Memory B cell (primary cell): ENCODE measurements at regions not wholly inside any gene's neighbourhood (a gene's known extent, or its start where the extent isn't known, plus 50 kb on each side); places are given as distances from the start of the nearest gene placed in this dataset.

Experiments used
- ATAC-seq: fragments of 150-1000 bp; cut with Tn5 transposase; 2 replicates; pipeline ENCODE4 v1.10.0; 2021; ENCODE audit warnings: low read depth, mild to moderate bottlenecking, moderate library complexity
- DNase-seq, 2 donors: peaks; one replicate each; pipeline ENCODE4 v3.0.0; 2022; ENCODE audit warnings: low spot score in 2 of 2
- H3K27ac Mint-ChIP-seq: one replicate; pipeline ENCODE4 v1.8.0; 2022; ENCODE audit warnings: mild to moderate bottlenecking, moderate library complexity, mixed read lengths
- H3K27me3 Mint-ChIP-seq: one replicate; pipeline ENCODE4 v1.8.0; 2022; ENCODE audit warnings: mixed read lengths
- H3K36me3 Mint-ChIP-seq: one replicate; pipeline ENCODE4 v1.8.0; 2022; ENCODE audit warnings: mild to moderate bottlenecking, mixed read lengths
- H3K4me1 Mint-ChIP-seq: one replicate; pipeline ENCODE4 v1.8.0; 2022; ENCODE audit warnings: mixed read lengths
- H3K4me3 Mint-ChIP-seq: one replicate; pipeline ENCODE4 v1.8.0; 2022; ENCODE audit warnings: mild to moderate bottlenecking, moderate library complexity, mixed read lengths
- H3K9me3 Mint-ChIP-seq: one replicate; pipeline ENCODE4 v1.8.0; 2022; ENCODE audit warnings: mixed read lengths

GRCh38 chr3:19093084-19093483 lies 55.2 kb upstream of the KCNH8 start:
- H3K27me3 Mint-ChIP-seq: no peaks in the 10 kb centered on the region
- H3K27ac Mint-ChIP-seq: no peak overlapping the region
- ATAC-seq (peak; percentile 41), DNase-seq (no peak)
- no peaks in the 10 kb centered on the region for H3K9me3 Mint-ChIP-seq
- peaks cover 9% of the 10 kb centered on the region for H3K4me1 Mint-ChIP-seq
- no peak overlapping the region for H3K4me3 Mint-ChIP-seq
- H3K36me3 Mint-ChIP-seq: no peaks in the 10 kb centered on the region

DNA sequence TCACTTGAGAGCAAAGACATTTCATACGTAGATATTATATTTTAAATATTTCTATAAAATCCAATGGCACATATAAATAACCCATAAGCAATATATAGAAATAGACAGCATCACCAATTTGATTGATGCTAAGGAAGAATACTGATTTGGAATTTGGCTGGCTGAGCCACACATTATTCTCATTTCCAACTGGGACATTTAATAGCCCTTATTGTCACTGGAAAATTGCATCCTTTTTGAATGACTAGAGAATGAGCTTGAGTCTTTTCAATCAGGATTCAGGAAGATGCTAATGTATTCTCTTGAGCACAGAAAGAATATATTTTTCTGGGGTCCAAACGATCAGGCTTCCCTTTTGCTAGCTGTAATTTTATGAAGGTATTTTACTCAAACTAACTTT lies 70.9 kb upstream of the KCNH8 start:
- no peaks in the 10 kb centered on the region for H3K9me3 Mint-ChIP-seq
- no peaks in the 10 kb centered on the region for H3K4me1 Mint-ChIP-seq
- no peaks in the 10 kb centered on the region for H3K36me3 Mint-ChIP-seq
- peaks cover 8% of the 10 kb centered on the region for H3K27me3 Mint-ChIP-seq
- H3K4me3 Mint-ChIP-seq: no peak overlapping the region
- no peak for ATAC-seq
- no peak overlapping the region for H3K27ac Mint-ChIP-seq
- no peak for DNase-seq

- DNase-seq: no peak
- H3K9me3 Mint-ChIP-seq: no peaks in the 10 kb centered on the region
- H3K4me1 Mint-ChIP-seq: no peaks in the 10 kb centered on the region
- H3K27me3 Mint-ChIP-seq: peaks cover 3% of the 10 kb centered on the region
- H3K4me3 Mint-ChIP-seq: no peak overlapping the region
- ATAC-seq: no peak
- no peaks in the 10 kb centered on the region for H3K36me3 Mint-ChIP-seq
- H3K27ac Mint-ChIP-seq: no peak overlapping the region
Measured at GRCh38 chr3:19075037-19075436, 73.3 kb upstream of the KCNH8 start.

DNA sequence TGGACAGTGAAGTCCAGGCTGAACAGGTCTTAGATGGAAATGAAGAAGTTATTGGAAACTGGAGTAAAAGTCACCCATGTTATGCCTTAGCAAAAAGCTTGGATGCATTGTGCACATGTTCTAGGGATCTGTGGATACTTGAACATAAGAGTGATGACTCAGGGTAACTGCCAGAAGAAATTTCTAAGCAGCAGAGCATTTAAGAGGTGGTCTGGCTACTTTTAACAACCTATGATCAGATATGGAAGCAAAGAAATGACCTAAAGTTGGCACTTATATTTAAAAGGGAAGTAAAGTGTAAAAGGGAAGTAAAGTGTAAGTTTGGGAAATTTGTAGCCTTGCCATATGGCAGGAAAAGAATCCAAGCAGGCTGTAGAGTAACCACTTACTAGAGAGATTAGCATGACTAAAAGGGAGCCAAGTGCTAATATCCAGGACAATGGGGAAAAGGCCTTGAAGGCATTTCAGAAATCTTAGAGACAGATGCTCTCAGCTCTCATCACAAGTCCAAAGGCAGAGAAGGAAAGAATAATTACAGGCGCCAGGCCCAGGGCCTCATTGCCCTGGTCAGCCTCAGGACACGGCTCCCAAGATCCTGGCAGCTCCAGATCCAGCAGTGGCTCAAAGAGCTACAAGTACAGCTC lies 73.9 kb upstream of the KCNH8 start:
- H3K27me3 Mint-ChIP-seq: peaks cover 3% of the 10 kb centered on the region
- H3K9me3 Mint-ChIP-seq: no peaks in the 10 kb centered on the region
- no peak overlapping the region for H3K27ac Mint-ChIP-seq
- no peak for DNase-seq
- no peak overlapping the region for H3K4me3 Mint-ChIP-seq
- no peaks in the 10 kb centered on the region for H3K36me3 Mint-ChIP-seq
- no peaks in the 10 kb centered on the region for H3K4me1 Mint-ChIP-seq
- ATAC-seq: no peak

GRCh38 chr3:19073341-19074105 lies 74.8 kb upstream of the KCNH8 start:
- no peaks in the 10 kb centered on the region for H3K4me1 Mint-ChIP-seq
- no peak overlapping the region for H3K27ac Mint-ChIP-seq

GRCh38 chr3:19070325-19070724 lies 78.0 kb upstream of the KCNH8 start:
- H3K9me3 Mint-ChIP-seq: no peaks in the 10 kb centered on the region
- H3K27me3 Mint-ChIP-seq: no peaks in the 10 kb centered on the region
- H3K4me3 Mint-ChIP-seq: no peak overlapping the region
- ATAC-seq (no peak), DNase-seq (no peak)
- no peaks in the 10 kb centered on the region for H3K36me3 Mint-ChIP-seq
- peaks cover 2% of the 10 kb centered on the region for H3K4me1 Mint-ChIP-seq
- H3K27ac Mint-ChIP-seq: no peak overlapping the region

More at GRCh38 chr3:19073341-19074105, 74.8 kb upstream of the KCNH8 start:
- H3K9me3 Mint-ChIP-seq: no peaks in the 10 kb centered on the region
- ATAC-seq (no peak), DNase-seq (no peak)
- H3K27me3 Mint-ChIP-seq: peaks cover 1% of the 10 kb centered on the region
- H3K36me3 Mint-ChIP-seq: no peaks in the 10 kb centered on the region
- no peak overlapping the region for H3K4me3 Mint-ChIP-seq

GRCh38 chr3:19065027-19065426 lies 83.3 kb upstream of the KCNH8 start:
- ATAC-seq (no peak), DNase-seq (no peak)
- Mint-ChIP-seq H3K4me3 (no peak overlapping the region), H3K36me3 (no peaks in the 10 kb centered on the region), H3K4me1 (peaks cover 2% of the 10 kb centered on the region), H3K27ac (no peak overlapping the region), H3K9me3 (no peaks in the 10 kb centered on the region), H3K27me3 (no peaks in the 10 kb centered on the region)

DNA sequence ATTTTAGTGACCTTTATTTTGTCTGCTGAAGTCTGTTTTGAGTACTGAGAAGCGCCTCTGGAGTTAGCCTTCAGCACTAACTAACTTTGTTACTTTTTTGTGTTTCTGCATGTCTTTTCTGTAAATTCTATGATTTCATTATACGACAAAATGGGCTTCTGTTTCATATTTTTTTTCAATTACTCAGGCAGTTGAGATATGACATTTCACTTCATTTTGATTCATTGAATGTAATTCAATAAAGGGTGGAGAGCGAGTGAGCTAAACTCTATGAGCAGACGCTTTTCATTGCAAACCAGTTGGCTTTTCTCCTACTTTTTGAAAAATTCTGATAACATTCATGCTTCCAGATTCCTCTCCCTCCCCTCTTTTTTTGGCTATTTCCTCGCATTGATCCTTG lies 84.4 kb upstream of the KCNH8 start:
- no peaks in the 10 kb centered on the region for H3K9me3 Mint-ChIP-seq

GRCh38 chr3:19060404-19060803 lies 87.9 kb upstream of the KCNH8 start:
- no peaks in the 10 kb centered on the region for H3K36me3 Mint-ChIP-seq
- H3K4me1 Mint-ChIP-seq: no peaks in the 10 kb centered on the region
- H3K4me3 Mint-ChIP-seq: no peak overlapping the region
- H3K27ac Mint-ChIP-seq: no peak overlapping the region
- DNase-seq: no peak
- H3K27me3 Mint-ChIP-seq: no peaks in the 10 kb centered on the region
- no peaks in the 10 kb centered on the region for H3K9me3 Mint-ChIP-seq
- no peak for ATAC-seq

More for the DNA sequence above, 84.4 kb upstream of the KCNH8 start:
- Mint-ChIP-seq H3K27ac (no peak overlapping the region), H3K36me3 (no peaks in the 10 kb centered on the region), H3K27me3 (no peaks in the 10 kb centered on the region), H3K4me3 (no peak overlapping the region), H3K4me1 (peaks cover 2% of the 10 kb centered on the region)
- ATAC-seq (no peak), DNase-seq (no peak)

DNA sequence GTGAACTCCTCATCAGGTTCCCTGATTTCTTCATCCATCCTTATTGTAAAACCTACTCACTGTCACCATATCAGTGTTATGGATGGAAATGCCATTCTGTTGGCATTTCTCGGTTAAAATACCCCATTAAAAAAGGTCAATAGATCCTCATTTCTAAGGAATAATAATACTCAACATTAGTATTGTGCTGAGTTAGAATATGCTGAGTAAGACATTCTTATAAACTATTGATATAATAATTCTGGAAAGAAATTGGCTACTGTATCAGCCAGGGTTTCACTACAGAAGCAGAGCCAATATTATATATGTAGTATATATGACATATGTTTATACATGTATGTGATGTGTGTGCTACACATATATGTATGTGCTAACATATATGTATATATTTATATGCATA lies 95.4 kb upstream of the KCNH8 start:
- H3K9me3 Mint-ChIP-seq: no peaks in the 10 kb centered on the region
- H3K4me3 Mint-ChIP-seq: no peak overlapping the region
- ATAC-seq: no peak
- no peaks in the 10 kb centered on the region for H3K27me3 Mint-ChIP-seq
- no peaks in the 10 kb centered on the region for H3K36me3 Mint-ChIP-seq
- H3K27ac Mint-ChIP-seq: no peak overlapping the region
- H3K4me1 Mint-ChIP-seq: no peaks in the 10 kb centered on the region
- no peak for DNase-seq

DNA sequence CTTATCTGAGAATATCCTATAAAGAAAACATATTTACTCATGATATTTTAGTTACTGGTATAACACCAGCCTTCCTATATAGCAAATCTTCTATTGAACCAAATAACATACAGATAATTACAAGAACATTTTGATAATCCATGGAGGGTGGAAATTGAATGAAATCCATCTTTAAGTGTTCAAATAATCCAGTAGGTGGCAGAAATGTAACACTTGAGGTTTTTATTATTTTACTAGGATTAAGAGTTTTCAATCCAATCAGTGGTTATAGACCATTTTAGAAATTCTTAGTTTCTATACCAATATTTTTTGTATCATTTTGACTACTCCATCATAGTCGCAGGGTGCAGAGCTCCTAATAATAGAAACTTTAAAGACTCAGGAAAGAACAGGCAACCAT lies 101.9 kb upstream of the KCNH8 start:
- no peaks in the 10 kb centered on the region for H3K36me3 Mint-ChIP-seq
- no peak overlapping the region for H3K4me3 Mint-ChIP-seq
- no peak overlapping the region for H3K27ac Mint-ChIP-seq

DNA sequence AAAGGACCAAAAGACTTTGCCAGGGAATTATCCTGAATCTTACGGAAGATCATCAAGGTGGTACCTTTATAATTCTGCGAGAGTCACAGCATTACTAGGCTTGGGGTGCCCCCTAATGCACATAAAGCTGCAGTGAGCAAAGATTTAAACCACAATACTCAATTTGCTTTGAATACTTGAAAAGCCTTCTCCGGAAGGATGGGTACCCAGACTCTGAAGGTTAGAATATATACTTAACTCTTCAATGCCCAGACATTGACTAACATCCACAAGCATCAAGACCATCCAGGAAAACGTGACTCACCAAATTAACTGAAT lies 117.8 kb upstream of the KCNH8 start:
- Mint-ChIP-seq H3K27ac (no peak overlapping the region), H3K4me3 (no peak overlapping the region), H3K9me3 (peaks cover 1% of the 10 kb centered on the region), H3K27me3 (peaks cover 3% of the 10 kb centered on the region), H3K36me3 (no peaks in the 10 kb centered on the region), H3K4me1 (no peaks in the 10 kb centered on the region)
- ATAC-seq: no peak
- no peak for DNase-seq

More for the DNA sequence above, 101.9 kb upstream of the KCNH8 start:
- no peaks in the 10 kb centered on the region for H3K9me3 Mint-ChIP-seq
- no peaks in the 10 kb centered on the region for H3K4me1 Mint-ChIP-seq
- ATAC-seq (no peak), DNase-seq (no peak)
- no peaks in the 10 kb centered on the region for H3K27me3 Mint-ChIP-seq

- H3K36me3 Mint-ChIP-seq: no peaks in the 10 kb centered on the region
- no peak overlapping the region for H3K27ac Mint-ChIP-seq
- no peak overlapping the region for H3K4me3 Mint-ChIP-seq
- ATAC-seq (no peak), DNase-seq (no peak)
- H3K27me3 Mint-ChIP-seq: peaks cover 3% of the 10 kb centered on the region
- H3K4me1 Mint-ChIP-seq: no peaks in the 10 kb centered on the region
- H3K9me3 Mint-ChIP-seq: peaks cover 1% of the 10 kb centered on the region
Measured at GRCh38 chr3:19029837-19030521, 118.3 kb upstream of the KCNH8 start.

DNA sequence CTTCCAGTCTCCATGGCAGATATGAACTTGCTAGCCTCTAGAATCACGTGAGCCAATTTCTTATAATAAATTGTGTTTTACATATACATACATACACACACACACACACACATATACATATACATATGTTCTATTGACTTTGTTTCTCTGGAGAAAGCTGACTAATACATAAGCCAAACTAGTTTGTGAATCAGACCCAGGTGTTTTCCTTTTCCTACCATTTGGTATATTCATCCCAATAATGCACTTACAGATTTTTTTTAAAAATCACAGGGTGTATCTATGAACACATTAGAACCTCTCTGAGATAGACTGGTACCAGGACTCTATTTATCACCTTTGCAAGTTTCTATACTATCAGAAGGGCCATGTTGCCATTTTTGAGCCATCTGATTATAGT lies 122.9 kb upstream of the KCNH8 start:
- ATAC-seq (no peak), DNase-seq (no peak)
- H3K4me3 Mint-ChIP-seq: no peak overlapping the region
- no peaks in the 10 kb centered on the region for H3K4me1 Mint-ChIP-seq
- no peaks in the 10 kb centered on the region for H3K9me3 Mint-ChIP-seq
- no peak overlapping the region for H3K27ac Mint-ChIP-seq
- no peaks in the 10 kb centered on the region for H3K36me3 Mint-ChIP-seq
- H3K27me3 Mint-ChIP-seq: peaks cover 3% of the 10 kb centered on the region
